VCaP (cell line): ENCODE measurements at regions not wholly inside any gene's neighbourhood (a gene's known extent, or its start where the extent isn't known, plus 50 kb on each side); places are given as distances from the start of the nearest gene placed in this dataset.

Experiments used
- H3K27ac ChIP-seq: fragments of 450-650 bp; 2 replicates; pipeline ENCODE4 v1.5.1; 2017
- TF ChIP-seq, protein P1 (sequence below): fragments of 450-650 bp; conservative IDR thresholded peaks from 2 replicates; pipeline ENCODE4 v1.5.1; 2017; ENCODE audit warnings: mild to moderate bottlenecking, moderate library complexity

DNA sequence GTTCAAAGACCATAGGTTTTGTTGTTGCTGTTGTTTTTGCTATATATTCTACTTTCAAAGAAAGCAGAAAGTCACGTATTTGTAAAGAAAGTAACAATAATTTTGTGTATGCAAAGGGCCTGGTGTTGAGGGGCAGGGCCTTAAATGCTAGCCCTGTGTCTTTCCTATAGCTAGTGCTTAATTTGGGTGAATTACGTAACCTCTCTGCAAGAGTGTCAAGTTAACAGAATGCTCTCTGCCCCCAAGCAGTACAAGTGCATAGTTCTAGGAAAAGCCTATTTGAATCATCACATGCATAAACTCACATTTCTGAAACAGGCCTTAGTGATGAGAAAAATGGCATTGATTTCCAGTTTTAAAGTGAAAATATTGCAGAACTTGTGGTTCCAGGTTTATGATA, 663.6 kb downstream of the STIM2 start:
- TF ChIP-seq, protein P1, sequence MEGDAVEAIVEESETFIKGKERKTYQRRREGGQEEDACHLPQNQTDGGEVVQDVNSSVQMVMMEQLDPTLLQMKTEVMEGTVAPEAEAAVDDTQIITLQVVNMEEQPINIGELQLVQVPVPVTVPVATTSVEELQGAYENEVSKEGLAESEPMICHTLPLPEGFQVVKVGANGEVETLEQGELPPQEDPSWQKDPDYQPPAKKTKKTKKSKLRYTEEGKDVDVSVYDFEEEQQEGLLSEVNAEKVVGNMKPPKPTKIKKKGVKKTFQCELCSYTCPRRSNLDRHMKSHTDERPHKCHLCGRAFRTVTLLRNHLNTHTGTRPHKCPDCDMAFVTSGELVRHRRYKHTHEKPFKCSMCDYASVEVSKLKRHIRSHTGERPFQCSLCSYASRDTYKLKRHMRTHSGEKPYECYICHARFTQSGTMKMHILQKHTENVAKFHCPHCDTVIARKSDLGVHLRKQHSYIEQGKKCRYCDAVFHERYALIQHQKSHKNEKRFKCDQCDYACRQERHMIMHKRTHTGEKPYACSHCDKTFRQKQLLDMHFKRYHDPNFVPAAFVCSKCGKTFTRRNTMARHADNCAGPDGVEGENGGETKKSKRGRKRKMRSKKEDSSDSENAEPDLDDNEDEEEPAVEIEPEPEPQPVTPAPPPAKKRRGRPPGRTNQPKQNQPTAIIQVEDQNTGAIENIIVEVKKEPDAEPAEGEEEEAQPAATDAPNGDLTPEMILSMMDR, result no peak

GRCh38 chr4:27534488-27534887, 673.8 kb downstream of the STIM2 start:
- TF ChIP-seq, protein P1, result no peak

More for the DNA sequence above, 663.6 kb downstream of the STIM2 start:
- H3K27ac ChIP-seq, result no peak overlapping the region

DNA sequence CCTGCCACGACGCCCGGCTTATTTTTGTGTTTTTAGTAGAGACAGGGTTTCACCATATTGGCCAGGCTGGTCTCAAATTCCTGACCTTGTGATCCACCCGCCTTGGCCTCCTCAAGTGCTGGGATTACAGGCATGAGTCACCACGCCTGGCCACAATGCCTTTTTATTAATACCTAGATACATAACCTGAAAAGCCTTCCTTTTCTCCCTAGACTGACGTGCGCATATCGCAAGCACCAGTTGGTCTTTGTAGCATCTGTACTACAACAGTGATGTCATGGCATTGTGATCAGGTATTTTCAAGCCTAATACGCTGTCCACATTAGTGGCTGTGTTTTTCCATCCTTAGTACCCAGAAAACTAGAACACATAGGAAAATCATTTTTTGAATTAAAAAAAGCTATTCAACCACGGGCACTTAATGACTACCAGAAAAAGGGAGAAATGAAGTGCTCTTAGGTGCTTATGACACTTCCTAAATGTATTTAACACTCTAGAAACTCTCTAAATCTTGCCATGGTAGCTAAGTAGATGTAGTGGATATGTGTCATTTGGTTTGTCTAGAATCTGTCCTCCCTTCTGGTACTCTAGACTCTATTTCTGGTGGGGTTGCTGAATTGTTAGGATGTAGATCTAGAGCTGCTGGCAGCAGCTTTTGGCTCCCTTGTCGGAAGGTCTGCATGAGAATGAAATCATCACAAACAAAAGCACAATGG, 707.8 kb downstream of the STIM2 start:
- no peak overlapping the region for H3K27ac ChIP-seq
- TF ChIP-seq, protein P1, result no peak

More at GRCh38 chr4:27534488-27534887, 673.8 kb downstream of the STIM2 start:
- no peak overlapping the region for H3K27ac ChIP-seq

GRCh38 chr4:27568952-27569319, 708.3 kb downstream of the STIM2 start:
- TF ChIP-seq, protein P1, result no peak
- H3K27ac ChIP-seq, result no peak overlapping the region

DNA sequence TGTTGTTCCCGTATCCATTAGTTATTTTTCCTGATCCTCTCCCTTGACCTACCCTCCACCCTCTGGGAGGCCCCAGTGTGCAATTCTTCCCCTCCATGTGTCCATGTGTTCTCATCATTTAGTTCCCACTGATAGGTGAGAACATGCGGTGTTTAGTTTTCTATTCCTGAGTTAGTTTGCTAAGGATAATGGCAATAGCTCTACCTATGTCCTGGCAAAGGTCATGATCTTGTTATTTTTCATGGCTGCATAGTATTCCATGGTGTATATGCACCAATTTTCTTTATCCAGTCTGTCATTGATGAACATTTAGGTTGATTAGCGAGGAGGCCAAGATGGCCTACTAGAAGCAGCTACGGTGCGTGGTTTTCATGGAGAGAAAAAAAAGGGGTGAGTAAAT, 714.1 kb downstream of the STIM2 start:
- TF ChIP-seq, protein P1, result no peak
- H3K27ac ChIP-seq, result no peak overlapping the region

- TF ChIP-seq, protein P1, result no peak
- no peak overlapping the region for H3K27ac ChIP-seq
Measured at GRCh38 chr4:27577951-27578350, 717.3 kb downstream of the STIM2 start.

DNA sequence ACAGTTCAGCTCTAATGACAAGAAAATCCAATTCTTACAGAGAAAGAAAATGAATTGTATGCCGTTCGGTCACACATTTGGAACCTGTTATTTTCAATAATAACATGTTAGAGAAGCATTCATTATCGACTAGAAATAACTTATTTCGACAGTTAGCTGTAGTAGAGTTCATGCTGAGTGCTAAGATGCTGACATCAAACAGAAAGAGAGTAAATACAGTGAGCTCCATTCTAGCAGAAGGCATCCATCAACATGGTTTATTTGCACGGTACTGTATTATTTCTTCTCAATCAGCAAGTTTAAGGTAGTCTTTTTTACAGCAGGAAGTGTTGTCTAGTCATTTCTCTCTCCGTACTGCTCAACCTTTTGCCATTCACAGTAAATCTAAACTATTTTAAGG, 732.1 kb downstream of the STIM2 start:
- H3K27ac ChIP-seq, result no peak overlapping the region
- TF ChIP-seq, protein P1, result no peak
